ENCODE measurements at regions not wholly inside any gene's neighbourhood (a gene's known extent, or its start where the extent isn't known, plus 50 kb on each side); places are given as distances from the start of the nearest gene placed in this dataset.

- TF ChIP-seq CTCF (IDR thresholded peaks at IDR 0.05; ENCODE audit: low read depth, low read length) (no peak), EZH2phosphoT487 (IDR thresholded peaks at IDR 0.05; ENCODE audit: low read depth) (no peak)
Measured at GRCh38 chr2:155839436-155839835, 493.1 kb downstream of the NR4A2 start.
